ENCODE measurements at regions not wholly inside any gene's neighbourhood (a gene's known extent, or its start where the extent isn't known, plus 50 kb on each side); places are given as distances from the start of the nearest gene placed in this dataset.

GRCh38 chr2:6635296-6635695 is 230.4 kb downstream of the CMPK2 start (continued):
- TF ChIP-seq CTCF (IDR thresholded peaks at IDR 0.05; ENCODE audit: control extremely low read depth in 1 of 3, insufficient read depth in 1 of 3, low read depth in 1 of 3, low read length in 3 of 3) (no peak), BRCA1 (IDR thresholded peaks at IDR 0.05; ENCODE audit: low read depth, low read length) (no peak)

Data from H1 (cell line).